HEK293T (cell line): ENCODE measurements at regions not wholly inside any gene's neighbourhood (a gene's known extent, or its start where the extent isn't known, plus 50 kb on each side); places are given as distances from the start of the nearest gene placed in this dataset.

ENCODE experiments used
- FOXA1 ChIP-seq: fragments of 450-650 bp; IDR thresholded peaks from 2 replicates; pipeline ENCODE4 v1.6.1; 2016; ENCODE audit warnings: mild to moderate bottlenecking
- FOXK2 ChIP-seq: fragments of 450-650 bp; IDR thresholded peaks from 2 replicates; pipeline ENCODE4 v1.6.1; 2016; ENCODE audit warnings: mild to moderate bottlenecking
- SP1 ChIP-seq: fragments of 450-650 bp; IDR thresholded peaks from 2 replicates; pipeline ENCODE4 v1.6.1; 2017
- SUZ12 ChIP-seq: fragments of 450-650 bp; IDR thresholded peaks from 2 replicates; pipeline ENCODE4 v1.6.1; 2016; ENCODE audit warnings: mild to moderate bottlenecking
- TARDBP ChIP-seq: fragments of 450-650 bp; IDR thresholded peaks from 2 replicates; pipeline ENCODE4 v1.6.1; 2016
- TF ChIP-seq, protein P1 (sequence below): fragments of 450-650 bp; IDR thresholded peaks from 2 replicates; pipeline ENCODE4 v1.6.1; 2016

DNA sequence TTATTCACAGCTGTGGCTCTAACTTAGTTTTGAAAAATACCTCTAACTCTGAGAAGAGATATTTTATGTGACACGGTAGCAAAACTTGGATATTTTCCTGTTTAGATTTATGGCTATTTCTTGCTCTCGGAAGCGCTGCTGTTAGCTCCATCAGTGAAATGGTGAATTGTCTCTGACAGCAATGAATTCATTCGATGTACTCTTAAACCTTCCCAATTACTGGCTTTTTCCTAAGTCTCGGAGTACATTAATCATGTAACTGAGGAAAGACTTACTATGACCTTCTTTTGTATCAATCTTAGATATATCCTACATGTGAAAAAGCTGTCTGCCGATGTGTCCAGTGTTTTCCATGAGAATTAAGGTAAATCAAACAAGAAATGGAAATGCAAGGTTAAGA lies 613.0 kb downstream of the KIF4B start:
- TF ChIP-seq SUZ12 (no peak), TARDBP (no peak), FOXA1 (no peak), FOXK2 (no peak), SP1 (no peak)
- TF ChIP-seq, protein P1, sequence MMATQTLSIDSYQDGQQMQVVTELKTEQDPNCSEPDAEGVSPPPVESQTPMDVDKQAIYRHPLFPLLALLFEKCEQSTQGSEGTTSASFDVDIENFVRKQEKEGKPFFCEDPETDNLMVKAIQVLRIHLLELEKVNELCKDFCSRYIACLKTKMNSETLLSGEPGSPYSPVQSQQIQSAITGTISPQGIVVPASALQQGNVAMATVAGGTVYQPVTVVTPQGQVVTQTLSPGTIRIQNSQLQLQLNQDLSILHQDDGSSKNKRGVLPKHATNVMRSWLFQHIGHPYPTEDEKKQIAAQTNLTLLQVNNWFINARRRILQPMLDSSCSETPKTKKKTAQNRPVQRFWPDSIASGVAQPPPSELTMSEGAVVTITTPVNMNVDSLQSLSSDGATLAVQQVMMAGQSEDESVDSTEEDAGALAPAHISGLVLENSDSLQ, result no peak
